HG02588 (cell line): ENCODE measurements at regions not wholly inside any gene's neighbourhood (a gene's known extent, or its start where the extent isn't known, plus 50 kb on each side); places are given as distances from the start of the nearest gene placed in this dataset.

Source experiments
- ATAC-seq: cut with Tn5 transposase; IDR thresholded peaks from one replicate; pipeline ENCODE4 v1.9.1; 2021; ENCODE audit warnings: mild to moderate bottlenecking, moderate library complexity; ENCODE audit not compliant: unreplicated experiment

GRCh38 chr6:138550346-138550767, 51.1 kb upstream of the NHSL1 start:
- no peak for ATAC-seq

- no peak for ATAC-seq
Observed at GRCh38 chr6:138554146-138554545, 54.9 kb upstream of the NHSL1 start.

GRCh38 chr6:138555421-138555988, 56.2 kb upstream of the NHSL1 start:
- ATAC-seq = no peak

- ATAC-seq = no peak
Observed at GRCh38 chr6:138557147-138557546, 57.9 kb upstream of the NHSL1 start.

GRCh38 chr6:138559143-138559542, 59.8 kb upstream of the NHSL1 start:
- no peak for ATAC-seq

GRCh38 chr6:138560130-138560860, 61.0 kb upstream of the NHSL1 start:
- ATAC-seq = no peak

- no peak for ATAC-seq
Observed at GRCh38 chr6:138562691-138563090, 63.4 kb upstream of the NHSL1 start.

GRCh38 chr6:138563231-138563630, 63.9 kb upstream of the NHSL1 start:
- no peak for ATAC-seq

GRCh38 chr6:138563650-138564049, 64.4 kb upstream of the NHSL1 start:
- no peak for ATAC-seq

GRCh38 chr6:138564170-138564721, 65.0 kb upstream of the NHSL1 start:
- no peak for ATAC-seq

GRCh38 chr6:138567052-138567451, 67.8 kb upstream of the NHSL1 start:
- ATAC-seq = no peak

- no peak for ATAC-seq
Observed at GRCh38 chr6:138568997-138569396, 69.7 kb upstream of the NHSL1 start.

- ATAC-seq = no peak
Observed at GRCh38 chr6:138569554-138569953, 70.3 kb upstream of the NHSL1 start.

GRCh38 chr6:138569970-138570724, 70.9 kb upstream of the NHSL1 start:
- no peak for ATAC-seq

- no peak for ATAC-seq
Observed at GRCh38 chr6:138570725-138571029, 71.4 kb upstream of the NHSL1 start.

- ATAC-seq = no peak
Observed at GRCh38 chr6:138571181-138571580, 71.9 kb upstream of the NHSL1 start.

GRCh38 chr6:138571585-138572166, 72.4 kb upstream of the NHSL1 start:
- ATAC-seq = no peak

GRCh38 chr6:138572167-138572875, 73.0 kb upstream of the NHSL1 start:
- no peak for ATAC-seq

- ATAC-seq = no peak
Observed at GRCh38 chr6:138572885-138573284, 73.6 kb upstream of the NHSL1 start.

GRCh38 chr6:138575257-138575656, 76.0 kb upstream of the NHSL1 start:
- no peak for ATAC-seq

GRCh38 chr6:138576313-138576712, 77.0 kb upstream of the NHSL1 start:
- ATAC-seq = no peak
